ENCODE measurements at regions not wholly inside any gene's neighbourhood (a gene's known extent, or its start where the extent isn't known, plus 50 kb on each side); places are given as distances from the start of the nearest gene placed in this dataset.

DNA sequence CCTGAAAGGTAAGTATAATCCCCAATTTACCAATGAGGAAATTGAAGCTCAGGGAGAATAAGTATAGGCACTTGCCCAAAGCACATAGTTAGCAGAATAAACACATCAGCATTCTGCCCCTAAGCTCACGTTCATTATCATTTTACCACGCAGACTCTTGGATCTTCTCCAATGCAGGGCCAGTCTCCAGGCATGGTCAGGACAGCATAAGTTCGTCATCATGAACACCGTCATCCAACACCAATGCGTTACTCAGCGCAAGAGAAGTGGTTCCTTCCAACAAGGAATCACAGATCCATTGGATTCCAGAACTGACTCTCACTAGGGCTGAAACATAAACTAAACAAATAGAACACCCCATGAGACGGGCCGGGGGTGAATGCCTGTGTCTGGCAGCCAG lies 86.5 kb upstream of the GPM6B start:
- no peak for DNase-seq (ENCODE audit: low spot score)

DNA sequence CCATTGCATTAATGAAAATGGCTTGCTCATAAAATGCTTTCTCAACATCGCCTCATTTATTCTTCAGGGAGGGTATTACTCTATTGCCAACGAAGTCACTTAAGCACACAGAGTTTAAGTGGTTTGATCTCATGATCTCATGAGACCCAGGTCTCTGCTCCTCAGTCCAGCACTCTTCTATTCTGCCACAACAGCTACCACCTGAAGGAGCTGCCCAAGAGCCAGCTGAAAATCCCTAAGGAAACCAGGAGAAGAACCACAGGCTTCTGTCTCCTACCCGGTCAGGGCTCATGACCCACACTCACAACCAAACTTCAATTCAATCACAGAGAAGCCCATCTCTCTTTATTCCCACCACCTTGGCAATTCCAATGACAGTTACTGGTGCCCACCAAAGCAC lies 85.5 kb upstream of the GPM6B start:
- no peak for DNase-seq (ENCODE audit: low spot score)

DNA sequence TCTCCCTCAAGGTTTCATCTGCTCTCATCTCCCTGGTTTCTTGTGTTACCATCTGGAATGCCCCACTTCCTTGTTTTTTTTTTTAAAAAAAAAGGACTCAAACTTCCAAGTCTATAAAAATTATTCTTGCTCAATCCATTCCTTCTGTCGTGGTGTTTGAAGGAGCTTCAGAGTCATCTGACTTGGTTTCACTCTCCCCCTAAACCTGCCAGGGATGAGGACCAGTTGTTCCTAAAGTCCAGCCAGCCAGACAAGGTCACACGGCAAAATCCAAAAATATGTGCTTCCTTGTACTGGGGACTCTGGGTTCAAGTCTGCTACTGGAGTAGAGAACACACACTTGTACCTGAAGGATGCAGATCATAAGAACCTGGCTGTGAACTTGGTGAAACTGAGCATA lies 84.5 kb upstream of the GPM6B start:
- no peak for DNase-seq (ENCODE audit: low spot score)

DNA sequence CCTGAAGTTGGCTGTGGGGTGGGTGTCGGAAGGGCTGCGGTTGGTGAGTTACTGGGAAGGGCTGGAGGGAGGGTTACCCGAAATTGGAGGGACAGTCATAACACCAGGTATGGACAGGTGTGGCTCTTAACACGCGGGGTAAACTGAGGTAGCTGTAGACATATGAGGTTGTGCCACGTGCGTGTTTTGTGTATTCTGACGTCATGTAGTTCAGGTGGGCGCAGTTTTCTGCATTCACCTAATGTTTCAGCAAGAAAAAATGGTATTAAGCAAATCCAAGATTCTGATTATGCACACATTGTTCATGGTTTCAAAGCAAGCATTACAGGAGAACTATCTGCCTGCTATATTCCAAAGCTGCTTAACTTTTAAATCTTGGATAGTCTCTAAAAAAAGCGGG lies 83.5 kb upstream of the GPM6B start:
- no peak for DNase-seq (ENCODE audit: low spot score)

DNA sequence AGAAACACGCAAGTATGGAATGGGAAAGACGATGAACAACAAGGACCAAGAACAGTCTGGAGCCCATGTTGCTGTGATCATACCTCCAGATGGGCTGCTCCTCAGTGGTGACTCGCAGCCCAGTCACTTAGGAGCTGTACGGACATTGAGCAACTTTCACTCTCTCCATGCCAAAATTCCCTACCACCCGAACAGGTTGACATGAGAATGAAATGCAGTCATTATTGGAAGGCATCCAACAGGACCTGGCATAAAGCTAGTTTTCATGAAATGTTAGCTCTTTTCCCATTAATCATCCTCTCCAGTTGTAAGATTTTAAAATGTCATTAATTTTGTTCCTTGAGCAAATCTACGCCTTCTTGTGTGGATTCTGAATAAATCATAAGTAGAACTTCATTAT lies 82.7 kb upstream of the GPM6B start:
- DNase-seq (ENCODE audit: low spot score), result peak; percentile 35

DNA sequence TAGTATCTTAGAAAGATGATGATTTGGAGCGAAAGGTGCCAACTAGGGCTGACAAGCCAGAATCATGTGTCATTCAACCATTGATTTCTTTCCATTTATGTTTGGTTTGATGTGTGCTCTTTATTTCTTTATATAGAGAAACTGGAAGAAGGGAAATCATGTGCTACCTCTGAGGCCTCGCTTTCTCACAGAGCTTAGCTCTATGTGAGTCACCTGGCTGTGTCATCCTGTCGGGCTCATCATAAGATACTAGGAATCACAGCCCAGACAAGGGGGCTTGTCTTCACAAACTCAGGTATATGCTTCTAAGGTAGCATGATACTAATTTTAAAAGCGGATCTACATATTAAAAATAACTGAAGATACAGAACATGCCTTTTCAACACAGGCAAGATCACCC lies 81.7 kb upstream of the GPM6B start:
- DNase-seq (ENCODE audit: low spot score), result no peak

DNA sequence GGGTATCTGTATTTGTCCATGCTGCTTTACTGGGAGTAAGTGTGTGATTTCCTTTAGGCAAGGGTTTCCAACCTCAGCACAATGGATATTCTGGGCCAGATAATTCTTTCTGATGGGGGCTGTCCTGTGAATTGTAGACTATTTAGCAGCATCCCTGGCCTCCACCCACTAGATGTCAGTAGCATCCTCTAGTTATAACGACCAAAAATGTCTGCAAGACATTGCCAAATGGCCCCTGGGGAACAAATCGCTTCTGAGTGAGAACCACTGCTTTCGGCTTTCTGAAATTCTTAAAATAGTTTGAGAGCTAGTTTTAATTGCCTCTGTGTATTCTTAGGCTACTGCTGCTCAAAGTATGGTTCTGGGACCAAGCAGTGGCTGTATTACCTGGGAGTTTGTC lies 81.2 kb upstream of the GPM6B start:
- DNase-seq (ENCODE audit: low spot score), result peak; percentile 7

DNA sequence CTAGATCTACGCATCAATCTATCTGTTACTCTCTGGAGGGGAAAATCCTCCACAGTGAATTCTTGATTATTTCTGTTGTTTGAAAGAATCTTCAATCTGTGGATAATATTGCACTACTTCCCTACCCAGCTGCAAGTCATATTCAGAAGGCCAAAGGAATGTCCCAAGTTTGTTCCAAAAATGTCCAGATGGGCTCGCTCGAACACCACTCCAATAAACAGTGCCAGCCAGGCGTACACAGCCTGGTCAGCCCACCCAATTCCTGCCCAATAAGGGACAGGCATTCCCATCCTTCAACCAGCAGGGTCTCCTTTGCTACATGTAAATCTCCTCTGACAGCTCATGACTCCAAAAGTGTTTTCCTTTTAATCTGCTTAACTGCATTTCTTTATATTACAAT lies 80.7 kb upstream of the GPM6B start:
- no peak for DNase-seq (ENCODE audit: low spot score)

DNA sequence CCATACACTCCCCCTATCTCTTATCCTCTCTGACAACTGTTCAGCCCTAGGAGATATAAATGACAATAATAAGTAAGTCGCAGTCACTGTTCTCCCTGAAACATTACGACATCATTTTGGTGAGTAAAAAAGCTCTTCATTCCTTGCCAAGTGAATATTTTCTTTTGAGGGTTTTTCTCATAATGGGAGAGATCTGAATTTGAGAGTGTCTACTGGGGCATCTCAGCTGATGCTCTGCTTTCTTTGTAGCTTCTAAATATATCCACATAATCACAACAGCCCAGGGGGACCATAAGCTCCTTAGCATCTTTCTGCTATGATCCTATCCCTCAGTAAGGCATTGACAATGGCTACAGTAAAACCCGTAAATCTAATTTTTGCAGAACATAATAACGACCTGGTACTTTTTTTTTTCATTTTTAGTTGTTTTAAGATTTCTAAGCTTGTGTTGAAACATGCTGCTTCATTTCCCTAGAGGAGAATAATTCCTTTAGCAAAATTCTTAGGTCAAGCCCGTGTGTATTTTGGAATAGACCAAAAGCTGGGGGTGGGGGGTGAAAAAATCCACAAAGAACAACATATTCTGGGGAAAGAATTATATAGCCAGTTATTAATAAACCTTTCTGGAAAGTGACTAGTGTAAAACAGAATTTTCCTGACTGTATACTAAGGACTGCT lies 78.1 kb upstream of the GPM6B start:
- DNase-seq (ENCODE audit: low spot score), result no peak

DNA sequence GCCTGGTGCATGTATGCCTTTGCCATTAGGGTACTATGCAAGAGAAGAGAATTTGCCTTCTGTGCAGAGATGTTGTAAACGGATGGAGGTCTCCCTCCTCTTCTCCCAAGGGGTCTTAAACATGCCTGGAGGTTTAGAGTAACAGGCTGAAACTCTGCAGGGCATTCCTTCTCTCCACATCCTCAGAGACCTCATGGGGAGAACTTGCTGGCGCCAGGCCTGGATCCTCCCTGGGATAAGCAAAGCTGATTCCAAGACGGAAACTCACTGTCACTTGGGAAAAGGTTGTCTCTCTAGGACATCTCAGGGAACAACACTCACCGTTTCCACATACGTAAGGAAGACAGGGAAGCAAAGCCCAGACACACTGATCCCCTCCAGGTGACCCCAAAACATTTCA lies 76.9 kb upstream of the GPM6B start:
- no peak for DNase-seq (ENCODE audit: low spot score)

DNA sequence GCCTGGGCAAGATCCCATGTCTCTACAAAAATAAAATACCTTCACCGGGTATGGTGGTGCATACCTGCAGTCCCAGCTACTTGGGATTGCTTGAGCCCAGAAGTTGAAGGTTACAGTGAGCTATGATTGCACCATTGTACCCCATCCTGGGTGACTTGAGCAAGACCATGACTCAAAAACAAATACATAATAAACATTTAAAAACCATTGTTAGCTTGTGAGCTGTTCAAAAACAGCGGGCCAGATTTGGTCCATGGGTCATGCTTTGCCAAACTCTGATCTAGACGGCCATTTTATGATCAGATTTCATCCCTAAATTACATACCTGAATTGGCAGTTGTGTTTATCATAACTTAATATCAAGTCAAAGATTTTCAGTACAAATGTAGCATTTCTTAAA lies 76.0 kb upstream of the GPM6B start:
- no peak for DNase-seq (ENCODE audit: low spot score)

DNA sequence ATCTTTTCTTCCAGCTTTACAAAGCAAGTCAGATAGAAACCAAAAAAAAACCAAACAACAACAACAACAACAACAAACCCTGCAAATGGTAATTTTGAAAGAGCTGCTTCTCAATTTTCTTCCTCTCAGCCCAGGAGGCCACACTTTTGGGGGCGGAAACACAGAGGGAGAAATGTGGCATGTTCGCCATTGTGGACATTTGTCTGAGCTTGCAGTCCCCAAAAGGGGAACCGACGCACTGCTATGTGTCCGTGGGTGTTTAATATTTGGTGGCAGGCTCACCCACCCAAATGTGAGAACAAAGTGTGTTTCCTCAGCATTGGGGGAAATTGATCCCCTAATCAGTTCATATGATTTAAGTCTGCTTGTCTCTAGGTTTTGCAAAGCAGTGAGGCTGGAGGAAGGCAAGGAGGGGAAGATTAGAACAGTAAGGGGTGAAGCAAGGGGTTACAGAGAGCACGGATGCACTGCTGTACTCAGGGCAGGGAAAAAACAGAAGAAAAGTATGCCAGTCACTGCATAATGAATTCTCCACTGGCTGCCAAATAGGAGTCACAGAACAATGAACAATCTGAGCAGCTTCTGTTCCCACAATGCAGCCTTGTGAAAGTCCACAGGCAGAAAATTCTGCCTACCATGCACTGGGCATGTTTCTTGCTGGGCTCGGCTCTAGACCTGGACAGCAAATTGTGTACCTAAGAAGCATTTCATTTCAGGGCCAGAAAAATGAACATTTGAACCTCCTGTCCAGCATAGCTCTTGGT lies 74.7 kb upstream of the GPM6B start:
- no peak for DNase-seq (ENCODE audit: low spot score)

DNA sequence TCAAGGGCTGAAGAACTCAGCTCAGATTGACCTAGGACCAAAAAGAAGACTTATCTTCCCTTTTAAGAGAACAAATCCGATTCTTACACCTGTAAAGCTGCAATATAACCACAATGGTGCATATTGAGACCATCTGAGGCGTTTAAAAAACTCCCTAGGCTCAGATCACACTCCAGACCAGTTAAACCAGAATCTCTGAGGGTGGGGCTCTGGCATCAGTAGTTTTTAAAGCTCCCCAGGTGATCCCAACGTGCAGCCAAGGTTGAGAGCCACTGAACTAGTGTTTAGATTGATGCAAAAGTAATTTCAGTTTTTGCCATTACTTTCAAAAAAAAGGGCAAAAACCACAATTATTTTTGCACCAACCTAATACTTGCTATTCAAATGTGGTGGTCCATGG lies 73.9 kb upstream of the GPM6B start:
- DNase-seq (ENCODE audit: low spot score), result no peak

DNA sequence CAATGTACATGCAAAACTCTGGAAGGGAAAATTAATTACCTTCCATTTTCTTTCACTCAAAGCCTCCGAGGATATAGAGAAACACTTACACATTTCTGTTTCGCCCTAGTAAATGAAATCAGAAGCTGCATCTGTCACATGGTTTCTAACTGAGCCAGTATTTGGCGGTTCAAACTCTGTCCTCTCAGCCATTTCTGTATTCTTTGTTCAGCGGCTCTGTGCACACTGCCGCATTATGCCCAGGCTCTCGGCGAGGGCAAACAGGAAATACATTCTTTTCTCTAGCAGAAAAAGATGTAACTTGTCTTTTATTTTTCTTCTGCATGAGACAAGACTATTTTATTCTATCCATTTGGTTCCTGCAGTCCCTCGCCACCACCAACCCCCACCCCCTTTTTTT lies 71.4 kb upstream of the GPM6B start:
- DNase-seq (ENCODE audit: low spot score), result no peak

DNA sequence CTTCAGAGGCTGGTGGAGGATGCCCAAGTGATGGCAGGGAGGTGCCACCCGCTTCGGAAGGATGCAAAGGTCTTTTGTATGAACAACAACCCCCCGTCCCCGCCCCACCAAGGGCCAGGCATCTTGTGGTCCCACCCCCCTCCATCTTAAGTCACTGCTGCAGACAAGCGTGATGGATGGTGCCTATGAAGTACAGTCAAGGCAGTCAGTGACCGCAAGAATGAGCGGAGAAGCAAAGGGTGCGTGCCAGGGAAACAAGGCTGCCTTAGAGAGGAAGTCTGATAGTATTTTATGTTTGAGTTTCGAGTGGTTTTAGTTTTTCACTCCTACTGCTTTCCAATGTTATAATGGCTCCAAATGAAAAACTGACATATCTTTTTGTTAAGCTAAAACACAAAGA lies 68.7 kb upstream of the GPM6B start:
- no peak for DNase-seq (ENCODE audit: low spot score)

DNA sequence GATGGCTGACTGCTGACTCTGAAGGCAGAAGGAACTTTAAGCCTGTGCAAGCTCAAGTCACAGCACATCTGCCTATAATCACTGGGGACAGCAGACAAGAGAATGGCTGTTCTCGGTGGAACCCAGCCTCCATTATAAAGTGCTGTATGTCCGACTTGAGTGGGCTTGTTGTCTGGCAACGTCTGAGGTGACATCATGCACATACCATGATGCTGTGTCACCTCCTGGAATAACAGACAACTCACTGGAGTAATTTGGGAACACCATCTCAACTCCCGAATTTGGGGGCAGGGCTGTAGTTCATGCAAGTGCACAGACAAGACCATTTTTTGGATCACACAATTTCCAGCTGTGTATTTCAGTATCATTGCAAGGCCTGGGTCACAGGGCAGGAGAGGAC lies 59.8 kb upstream of the GPM6B start:
- DNase-seq (ENCODE audit: low spot score), result no peak

DNA sequence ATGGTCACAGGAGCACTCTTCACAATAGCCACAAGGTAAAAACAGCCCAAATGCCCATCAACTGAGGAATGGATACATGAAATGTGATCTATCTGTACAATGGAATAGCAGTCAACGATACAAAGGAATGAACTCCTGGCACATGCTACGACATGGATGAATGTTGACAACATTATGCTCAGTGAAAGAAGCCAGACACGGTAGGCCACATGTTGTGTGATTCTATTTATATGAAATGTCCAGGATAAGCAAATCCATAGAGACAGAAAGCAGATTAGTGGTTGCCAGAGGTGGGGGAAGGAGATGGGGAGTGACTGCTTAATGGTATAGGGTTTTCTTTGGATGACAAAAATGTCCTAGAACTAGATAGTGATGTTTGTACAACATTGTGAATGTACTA lies 58.7 kb upstream of the GPM6B start:
- no peak for DNase-seq (ENCODE audit: low spot score)

DNA sequence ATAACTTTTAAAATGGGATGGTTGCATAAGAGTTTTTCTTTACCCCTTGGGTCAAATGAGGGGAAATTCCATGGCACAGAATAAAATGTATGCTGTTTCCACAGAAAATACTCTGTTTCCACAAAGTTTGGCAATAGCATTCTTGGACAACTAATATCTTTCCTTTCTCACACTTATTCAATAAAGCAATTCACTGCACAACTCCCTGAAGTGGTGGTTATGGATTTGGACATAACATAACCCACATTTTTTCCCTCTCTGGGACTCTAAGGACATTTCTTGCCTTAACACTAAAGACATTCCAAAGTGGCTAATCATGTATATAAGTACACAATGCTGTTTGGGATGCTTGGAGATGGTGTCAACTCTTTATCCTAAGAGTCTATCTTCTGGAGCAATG lies 51.7 kb upstream of the GPM6B start:
- no peak for DNase-seq (ENCODE audit: low spot score)

All from SW480 (cell line).